ENCODE measurements at regions not wholly inside any gene's neighbourhood (a gene's known extent, or its start where the extent isn't known, plus 50 kb on each side); places are given as distances from the start of the nearest gene placed in this dataset.

- TF ChIP-seq CHD7 (IDR thresholded peaks at IDR 0.05; ENCODE audit: insufficient replicate concordance, low read length) (no peak), KDM1A (IDR thresholded peaks at IDR 0.05; ENCODE audit: borderline replicate concordance, low read length) (no peak), CEBPB (IDR thresholded peaks at IDR 0.05; ENCODE audit: low read depth, low read length) (no peak)
Measured at GRCh38 chr9:28407351-28407750, 834.1 kb upstream of the C9orf72 start (continued).
